ENCODE measurements at regions not wholly inside any gene's neighbourhood (a gene's known extent, or its start where the extent isn't known, plus 50 kb on each side); places are given as distances from the start of the nearest gene placed in this dataset.
"Not testable (repeated sequence)": the region's sequence is repeated elsewhere in the genome, so short reads cannot be mapped to it uniquely, and the experiment has no call there.

DNA sequence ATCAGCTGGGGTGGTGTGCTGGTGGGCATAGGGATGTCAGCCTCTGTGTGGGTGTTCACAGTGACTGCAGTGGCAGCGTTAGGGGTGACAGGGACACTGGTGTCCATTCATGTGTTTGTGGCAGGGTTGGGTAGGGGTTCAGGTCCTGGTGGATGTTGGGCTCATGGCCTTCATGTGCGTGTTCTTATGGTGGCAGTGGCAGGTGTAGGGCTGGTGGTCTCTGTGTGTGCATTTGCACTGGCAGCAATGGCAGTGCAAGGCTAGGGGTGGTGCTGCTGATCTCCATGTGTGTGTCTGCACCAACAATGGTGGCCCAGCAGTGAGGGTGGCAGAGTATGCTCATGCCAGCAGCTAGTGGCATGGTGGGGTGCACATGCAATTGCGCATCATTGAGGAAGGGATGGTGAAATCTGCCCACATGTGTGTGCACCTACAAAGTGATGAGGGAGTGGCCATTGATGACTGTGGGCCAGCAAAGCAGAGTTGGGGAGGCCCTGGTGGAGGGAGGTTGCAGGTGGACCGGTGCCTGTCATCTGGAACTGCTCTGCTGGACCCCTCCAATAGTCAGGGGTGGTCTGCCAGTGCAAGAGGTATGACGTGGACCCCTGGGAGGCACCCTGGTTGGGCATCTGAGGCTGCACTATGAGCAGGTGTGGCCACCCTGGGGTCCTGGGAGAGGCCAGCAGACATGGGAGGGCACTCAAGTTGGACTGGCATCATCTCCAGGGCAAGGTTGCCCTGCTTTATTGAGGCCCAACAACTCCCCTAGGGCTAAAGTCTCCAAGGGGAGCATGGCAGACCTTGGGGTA lies 182.9 kb downstream of the TTC6 start:
- H4K20me1 ChIP-seq (ENCODE audit: low read depth, low read length), result no peaks in the 10 kb centered on the region
- H3K4me3 ChIP-seq (ENCODE audit: insufficient read depth, low read length, poor library complexity, severe bottlenecking), result no peak overlapping the region
- H3K27ac ChIP-seq (ENCODE audit: low read depth, low read length), result no peak overlapping the region
- no peak for TF ChIP-seq EZH2phosphoT487 (conservative IDR thresholded peaks at IDR 0.05; ENCODE audit: low read length)
- TF ChIP-seq, protein P1, sequence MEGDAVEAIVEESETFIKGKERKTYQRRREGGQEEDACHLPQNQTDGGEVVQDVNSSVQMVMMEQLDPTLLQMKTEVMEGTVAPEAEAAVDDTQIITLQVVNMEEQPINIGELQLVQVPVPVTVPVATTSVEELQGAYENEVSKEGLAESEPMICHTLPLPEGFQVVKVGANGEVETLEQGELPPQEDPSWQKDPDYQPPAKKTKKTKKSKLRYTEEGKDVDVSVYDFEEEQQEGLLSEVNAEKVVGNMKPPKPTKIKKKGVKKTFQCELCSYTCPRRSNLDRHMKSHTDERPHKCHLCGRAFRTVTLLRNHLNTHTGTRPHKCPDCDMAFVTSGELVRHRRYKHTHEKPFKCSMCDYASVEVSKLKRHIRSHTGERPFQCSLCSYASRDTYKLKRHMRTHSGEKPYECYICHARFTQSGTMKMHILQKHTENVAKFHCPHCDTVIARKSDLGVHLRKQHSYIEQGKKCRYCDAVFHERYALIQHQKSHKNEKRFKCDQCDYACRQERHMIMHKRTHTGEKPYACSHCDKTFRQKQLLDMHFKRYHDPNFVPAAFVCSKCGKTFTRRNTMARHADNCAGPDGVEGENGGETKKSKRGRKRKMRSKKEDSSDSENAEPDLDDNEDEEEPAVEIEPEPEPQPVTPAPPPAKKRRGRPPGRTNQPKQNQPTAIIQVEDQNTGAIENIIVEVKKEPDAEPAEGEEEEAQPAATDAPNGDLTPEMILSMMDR (IDR thresholded peaks at IDR 0.05; ENCODE audit: insufficient read depth, low read length, poor library complexity, severe bottlenecking), result no peak
- no peaks in the 10 kb centered on the region for H3K27me3 ChIP-seq (ENCODE audit: low read length)
- no peaks in the 10 kb centered on the region for H3F3A ChIP-seq (ENCODE audit: insufficient read depth)
- no peaks in the 10 kb centered on the region for H3K9me3 ChIP-seq (ENCODE audit: insufficient read depth, low read length)
- no peaks in the 10 kb centered on the region for H3K9me2 ChIP-seq (replicated peaks; ENCODE audit: insufficient read depth, low read length)
- H3K4me2 ChIP-seq (ENCODE audit: low read depth, low read length, poor library complexity, severe bottlenecking), result no peak overlapping the region
- H3K36me3 ChIP-seq (ENCODE audit: low read length), result no peaks in the 10 kb centered on the region
- no peak overlapping the region for H2AFZ ChIP-seq (ENCODE audit: low read depth, low read length, severe bottlenecking)
- no peaks in the 10 kb centered on the region for H3K79me2 ChIP-seq (ENCODE audit: insufficient read depth, low read length)
- no peak overlapping the region for H3K9ac ChIP-seq (ENCODE audit: low read length)

DNA sequence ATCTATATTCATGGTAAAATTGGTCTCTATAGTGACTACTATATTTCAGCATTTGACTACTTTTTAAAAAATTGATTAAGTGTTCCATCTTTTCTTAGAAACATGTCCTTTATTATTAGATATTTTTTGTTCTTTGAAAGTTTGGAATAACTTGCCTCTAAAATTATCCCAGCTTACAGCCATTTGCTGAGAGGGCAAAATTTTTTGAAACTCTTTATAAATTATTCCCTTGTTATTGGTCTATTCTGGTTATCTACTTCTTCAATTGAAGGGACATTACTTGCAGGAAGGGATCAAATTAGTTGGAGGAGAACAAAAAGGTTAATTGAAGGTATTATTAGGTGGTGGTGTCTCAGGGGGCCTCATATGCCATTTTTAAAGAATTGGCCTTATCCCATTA lies 184.1 kb downstream of the TTC6 start:
- Histone ChIP-seq H2AFZ (ENCODE audit: low read depth, low read length, severe bottlenecking) (no peak overlapping the region), H3K4me2 (ENCODE audit: low read depth, low read length, poor library complexity, severe bottlenecking) (no peak overlapping the region), H3K27me3 (ENCODE audit: low read length) (no peaks in the 10 kb centered on the region), H3K36me3 (ENCODE audit: low read length) (no peaks in the 10 kb centered on the region), H3K4me3 (ENCODE audit: insufficient read depth, low read length, poor library complexity, severe bottlenecking) (no peak overlapping the region), H3K9me2 (replicated peaks; ENCODE audit: insufficient read depth, low read length) (no peaks in the 10 kb centered on the region), H3F3A (ENCODE audit: insufficient read depth) (no peaks in the 10 kb centered on the region), H3K79me2 (ENCODE audit: insufficient read depth, low read length) (no peaks in the 10 kb centered on the region), H3K27ac (ENCODE audit: low read depth, low read length) (no peak overlapping the region), H3K9ac (ENCODE audit: low read length) (no peak overlapping the region), H4K20me1 (ENCODE audit: low read depth, low read length) (no peaks in the 10 kb centered on the region), H3K9me3 (ENCODE audit: insufficient read depth, low read length) (no peaks in the 10 kb centered on the region)
- no peak for TF ChIP-seq EZH2phosphoT487 (conservative IDR thresholded peaks at IDR 0.05; ENCODE audit: low read length)
- TF ChIP-seq, protein P1 (IDR thresholded peaks at IDR 0.05; ENCODE audit: insufficient read depth, low read length, poor library complexity, severe bottlenecking), result no peak

DNA sequence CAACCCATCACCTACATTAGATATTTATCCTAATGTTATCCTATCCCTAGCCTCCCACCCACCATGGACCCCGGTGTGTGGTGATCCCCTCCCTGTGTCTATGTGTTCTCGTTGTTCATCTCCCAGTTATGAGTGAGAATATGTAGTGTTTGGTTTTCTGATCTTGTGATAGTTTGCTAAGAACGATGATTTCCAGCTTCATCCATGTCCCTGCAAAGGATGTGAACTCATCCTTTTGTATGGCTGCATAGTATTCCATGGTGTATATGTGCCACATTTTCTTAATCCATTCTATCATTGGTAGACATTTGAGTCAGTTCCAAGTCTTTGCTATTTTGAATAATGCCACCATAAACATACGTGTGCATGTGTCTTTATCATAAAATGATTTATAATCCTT lies 185.3 kb downstream of the TTC6 start:
- H2AFZ ChIP-seq (ENCODE audit: low read depth, low read length, severe bottlenecking); H3K4me2 ChIP-seq (ENCODE audit: low read depth, low read length, poor library complexity, severe bottlenecking); H3K4me3 ChIP-seq (ENCODE audit: insufficient read depth, low read length, poor library complexity, severe bottlenecking); H3K36me3 ChIP-seq (ENCODE audit: low read length); H4K20me1 ChIP-seq (ENCODE audit: low read depth, low read length); H3K9me3 ChIP-seq (ENCODE audit: insufficient read depth, low read length); H3K27me3 ChIP-seq (ENCODE audit: low read length); H3K79me2 ChIP-seq (ENCODE audit: insufficient read depth, low read length); H3K9ac ChIP-seq (ENCODE audit: low read length); H3K9me2 ChIP-seq (replicated peaks; ENCODE audit: insufficient read depth, low read length); H3K27ac ChIP-seq (ENCODE audit: low read depth, low read length); H3F3A ChIP-seq (ENCODE audit: insufficient read depth): not testable (repeated sequence)

DNA sequence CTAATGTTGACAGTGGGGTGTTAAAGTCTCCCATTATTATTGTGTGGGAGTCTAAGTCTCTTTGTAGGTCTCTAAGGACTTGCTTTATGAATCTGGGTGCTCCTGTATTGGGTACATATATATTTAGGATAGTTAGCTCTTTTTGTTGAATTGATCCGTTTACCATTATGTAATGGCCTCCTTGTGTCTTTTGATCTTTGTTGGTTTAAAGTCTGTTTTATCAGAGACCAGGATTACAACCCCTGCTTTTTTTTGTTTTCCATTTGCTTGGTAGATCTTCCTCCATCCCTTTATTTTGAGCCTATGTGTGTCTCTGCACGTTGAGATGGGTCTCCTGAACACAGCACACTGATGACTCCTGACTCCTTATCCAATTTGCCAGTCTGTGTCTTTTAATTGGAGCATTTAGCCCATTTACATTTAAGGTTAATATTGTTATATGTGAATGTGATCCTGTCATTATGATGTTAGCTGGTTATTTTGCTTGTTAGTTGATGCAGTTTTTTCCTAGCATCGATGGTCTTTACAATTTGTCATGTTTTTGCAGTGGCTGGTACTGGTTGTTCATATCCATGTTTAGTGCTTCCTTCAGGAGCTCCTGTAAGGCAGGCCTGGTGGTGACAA lies 188.9 kb downstream of the TTC6 start:
- H3K79me2 ChIP-seq (ENCODE audit: insufficient read depth, low read length); H3K27ac ChIP-seq (ENCODE audit: low read depth, low read length); H3K9me3 ChIP-seq (ENCODE audit: insufficient read depth, low read length); H4K20me1 ChIP-seq (ENCODE audit: low read depth, low read length); H2AFZ ChIP-seq (ENCODE audit: low read depth, low read length, severe bottlenecking); H3K36me3 ChIP-seq (ENCODE audit: low read length); H3K4me3 ChIP-seq (ENCODE audit: insufficient read depth, low read length, poor library complexity, severe bottlenecking); H3K4me2 ChIP-seq (ENCODE audit: low read depth, low read length, poor library complexity, severe bottlenecking); H3K9me2 ChIP-seq (replicated peaks; ENCODE audit: insufficient read depth, low read length); H3K27me3 ChIP-seq (ENCODE audit: low read length); H3F3A ChIP-seq (ENCODE audit: insufficient read depth); H3K9ac ChIP-seq (ENCODE audit: low read length): not testable (repeated sequence)

DNA sequence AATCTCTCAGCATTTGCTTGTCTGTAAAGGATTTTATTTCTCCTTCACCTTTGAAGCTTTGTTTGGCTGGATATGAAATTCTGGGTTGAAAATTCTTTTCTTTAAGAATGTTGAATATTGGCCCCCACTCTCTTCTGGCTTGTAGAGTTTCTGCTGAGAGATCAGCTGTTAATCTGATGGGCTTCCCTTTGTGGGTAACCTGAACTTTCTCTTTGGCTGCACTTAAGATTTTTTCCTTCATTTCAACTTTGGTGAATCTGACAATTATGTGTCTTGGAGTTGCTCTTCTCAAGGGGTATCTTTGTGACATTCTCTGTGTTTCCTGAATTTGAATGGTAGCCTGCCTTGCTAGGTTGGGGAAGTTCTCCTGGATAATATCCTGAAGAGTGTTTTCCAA lies 189.4 kb downstream of the TTC6 start:
- not testable (repeated sequence) for H3K9ac ChIP-seq (ENCODE audit: low read length); H3K79me2 ChIP-seq (ENCODE audit: insufficient read depth, low read length); H4K20me1 ChIP-seq (ENCODE audit: low read depth, low read length); H3K4me3 ChIP-seq (ENCODE audit: insufficient read depth, low read length, poor library complexity, severe bottlenecking); H3K27me3 ChIP-seq (ENCODE audit: low read length); H3K27ac ChIP-seq (ENCODE audit: low read depth, low read length); H3K36me3 ChIP-seq (ENCODE audit: low read length); H3F3A ChIP-seq (ENCODE audit: insufficient read depth); H3K4me2 ChIP-seq (ENCODE audit: low read depth, low read length, poor library complexity, severe bottlenecking); H3K9me3 ChIP-seq (ENCODE audit: insufficient read depth, low read length); H3K9me2 ChIP-seq (replicated peaks; ENCODE audit: insufficient read depth, low read length); H2AFZ ChIP-seq (ENCODE audit: low read depth, low read length, severe bottlenecking)

DNA sequence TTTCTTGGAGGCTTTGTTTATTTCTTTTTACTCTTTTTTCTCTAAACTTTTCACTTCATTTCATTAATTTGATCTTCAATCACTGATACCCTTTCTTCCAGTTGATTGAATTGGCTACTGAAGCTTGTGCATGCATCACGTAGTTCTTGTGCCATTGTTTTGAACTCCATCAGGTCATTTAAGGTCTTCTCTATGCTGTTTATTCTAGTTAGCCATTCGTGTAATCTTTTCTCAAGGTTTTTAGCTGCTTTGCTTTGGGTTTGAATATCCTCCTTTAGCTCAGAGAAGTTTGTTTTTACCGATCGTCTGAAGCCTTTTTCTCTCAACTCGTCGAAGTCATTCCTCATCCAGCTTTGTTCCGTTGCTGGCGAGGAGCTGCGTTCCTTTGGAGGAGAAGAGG lies 189.9 kb downstream of the TTC6 start:
- not testable (repeated sequence) for H2AFZ ChIP-seq (ENCODE audit: low read depth, low read length, severe bottlenecking); H3K79me2 ChIP-seq (ENCODE audit: insufficient read depth, low read length); H3K27ac ChIP-seq (ENCODE audit: low read depth, low read length); H3K9me2 ChIP-seq (replicated peaks; ENCODE audit: insufficient read depth, low read length); H4K20me1 ChIP-seq (ENCODE audit: low read depth, low read length); H3K9me3 ChIP-seq (ENCODE audit: insufficient read depth, low read length); H3F3A ChIP-seq (ENCODE audit: insufficient read depth); H3K4me3 ChIP-seq (ENCODE audit: insufficient read depth, low read length, poor library complexity, severe bottlenecking); H3K27me3 ChIP-seq (ENCODE audit: low read length); H3K9ac ChIP-seq (ENCODE audit: low read length); H3K4me2 ChIP-seq (ENCODE audit: low read depth, low read length, poor library complexity, severe bottlenecking); H3K36me3 ChIP-seq (ENCODE audit: low read length)
